GM19023 (cell line): ENCODE measurements at regions not wholly inside any gene's neighbourhood (a gene's known extent, or its start where the extent isn't known, plus 50 kb on each side); places are given as distances from the start of the nearest gene placed in this dataset.

ENCODE experiments used
- ATAC-seq: cut with Tn5 transposase; IDR thresholded peaks from one replicate; pipeline ENCODE4 v1.9.1; 2021; ENCODE audit warnings: mild to moderate bottlenecking, moderate library complexity; ENCODE audit not compliant: unreplicated experiment

- ATAC-seq, result no peak
These were observed 234.5 kb downstream of the PAX3 start for GRCh38 chr2:222064286-222064685.

DNA sequence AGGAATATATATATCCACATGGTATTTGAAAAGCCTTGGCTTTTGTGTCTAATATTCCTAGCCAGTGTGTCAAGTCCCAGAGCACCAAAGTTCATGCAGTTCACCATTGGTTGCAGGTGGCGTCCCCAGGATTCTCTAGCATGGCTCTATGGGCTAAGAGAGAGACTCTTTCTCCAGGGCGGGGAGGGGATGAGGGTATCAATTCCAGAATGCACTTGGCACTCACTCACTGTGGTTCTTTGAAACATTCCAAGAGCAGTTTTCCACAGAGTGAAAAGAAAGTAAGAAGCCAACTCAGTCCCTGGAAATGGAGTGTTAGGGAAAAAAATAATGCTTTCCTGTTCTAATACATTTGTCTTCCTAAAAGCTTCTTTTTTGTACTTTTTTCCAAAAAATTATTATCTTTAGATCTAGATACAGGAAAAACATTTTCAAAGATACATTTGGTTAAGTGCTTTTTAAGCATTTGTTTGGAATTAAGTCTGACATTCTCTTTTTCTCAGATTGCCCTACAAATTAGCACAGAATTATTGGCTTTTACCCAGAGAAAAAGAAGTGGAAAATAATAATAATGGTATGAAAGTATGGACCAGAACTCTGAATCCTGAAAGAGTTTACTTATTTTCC is 239.9 kb downstream of the PAX3 start:
- no peak for ATAC-seq

DNA sequence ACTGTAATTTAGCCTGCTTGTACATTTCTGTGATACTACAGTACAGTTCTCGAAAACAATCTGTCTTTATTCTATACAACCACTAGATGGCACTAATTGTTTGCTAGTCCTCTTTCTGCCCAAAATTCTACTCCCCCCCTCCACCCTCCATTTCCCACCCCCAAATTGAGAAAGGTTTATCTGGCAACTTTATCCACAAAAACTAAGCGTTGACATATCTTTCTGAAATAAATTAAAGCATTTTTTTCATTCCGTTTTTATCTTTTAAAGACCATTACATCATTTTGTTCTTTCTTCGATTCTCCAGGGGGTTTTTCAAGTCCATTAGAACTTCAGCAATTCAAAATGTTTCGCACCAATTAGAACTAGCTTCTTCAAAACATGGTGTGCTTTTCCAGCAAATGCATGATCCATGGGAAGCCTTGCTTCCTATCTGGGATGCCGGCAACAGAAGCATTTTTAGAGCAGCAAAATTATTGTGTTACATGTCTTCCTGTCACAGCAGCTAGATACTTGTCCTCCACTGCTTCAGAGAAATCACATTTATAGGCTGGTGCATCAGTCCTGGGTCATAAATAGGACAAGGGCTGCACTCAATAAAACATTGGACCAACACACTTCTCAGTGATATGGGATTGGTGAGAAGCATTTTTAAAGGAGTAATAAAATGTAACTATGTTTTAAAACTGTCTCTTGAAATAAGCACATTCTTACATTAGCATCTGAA is 241.3 kb downstream of the PAX3 start:
- no peak for ATAC-seq

DNA sequence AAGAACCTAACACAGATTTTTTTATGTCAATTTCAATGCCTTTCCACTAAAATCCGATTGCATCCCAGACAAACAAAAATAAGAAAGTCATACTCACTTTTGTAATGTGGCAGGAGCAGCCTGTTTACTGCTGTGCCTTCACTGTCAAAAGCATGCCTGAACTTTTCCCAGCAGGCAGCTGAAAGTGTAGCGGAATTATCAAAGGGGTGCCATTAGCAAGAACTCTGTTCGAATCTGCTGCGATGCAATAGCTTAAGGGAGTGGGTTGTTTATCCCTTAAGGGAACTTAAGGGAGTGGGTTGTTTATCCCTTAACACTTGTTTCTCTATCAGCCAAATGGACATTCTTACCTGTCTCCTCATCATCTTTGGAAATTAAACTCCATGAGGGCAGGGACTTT is 243.5 kb downstream of the PAX3 start:
- no peak for ATAC-seq

GRCh38 chr2:222054813-222055212 is 244.0 kb downstream of the PAX3 start:
- no peak for ATAC-seq

- ATAC-seq, result no peak
These were observed 245.8 kb downstream of the PAX3 start for GRCh38 chr2:222052934-222053367.

DNA sequence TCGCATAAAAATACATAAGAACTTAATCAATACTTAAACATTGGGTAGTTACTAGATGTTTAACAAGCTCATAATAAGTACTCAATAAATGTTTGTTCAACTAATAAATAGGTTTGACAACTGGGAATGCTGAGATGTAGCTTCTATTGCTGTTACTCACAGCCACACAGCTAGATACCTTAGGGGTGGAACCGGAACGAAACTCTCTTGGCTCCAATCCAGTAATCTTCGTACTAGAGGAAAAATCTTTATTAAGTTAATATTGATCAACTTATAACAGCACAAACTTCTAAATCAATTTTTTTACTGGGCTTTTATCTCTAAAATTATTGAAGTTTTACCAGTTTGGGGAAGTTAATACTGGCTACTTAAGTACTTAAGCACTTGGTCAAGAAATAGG is 247.8 kb downstream of the PAX3 start:
- ATAC-seq, result no peak

DNA sequence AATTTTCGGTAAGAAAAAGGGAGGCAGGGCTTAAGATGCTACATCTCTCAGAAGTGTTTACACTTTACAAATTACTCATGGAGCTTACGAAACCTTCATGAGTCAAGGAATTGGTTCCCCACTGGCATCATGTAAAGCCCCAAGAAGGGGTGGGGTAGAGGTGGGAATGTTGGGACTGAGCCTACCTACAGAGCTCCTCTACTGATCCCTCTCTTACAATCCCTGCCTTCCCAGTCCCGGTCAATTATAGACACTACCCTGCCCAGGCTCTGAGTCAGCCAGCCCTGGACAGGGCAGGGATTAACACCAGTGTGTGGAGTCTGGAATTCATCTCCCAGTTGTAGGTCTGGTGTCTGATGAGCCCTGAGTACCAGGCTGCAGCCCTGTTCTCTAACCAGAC is 248.9 kb downstream of the PAX3 start:
- no peak for ATAC-seq

DNA sequence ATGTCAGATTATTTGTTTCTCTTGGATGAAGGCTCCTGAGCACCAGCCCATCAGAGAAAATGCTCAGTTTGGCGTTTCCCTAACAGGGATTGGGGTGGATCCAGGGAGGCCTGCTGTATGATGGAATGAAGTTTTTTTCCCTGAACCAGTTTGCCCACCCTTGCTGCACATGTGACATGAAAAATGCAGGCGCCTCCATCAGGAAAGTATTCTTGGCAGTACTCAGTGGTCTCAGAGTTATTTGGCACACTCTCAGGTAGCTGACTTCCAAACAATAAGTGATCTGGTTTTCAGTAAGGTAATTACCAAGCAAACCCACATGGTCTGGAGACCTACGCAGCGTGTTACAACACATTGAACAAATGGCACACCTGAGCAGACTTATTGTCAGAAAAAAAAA is 254.9 kb downstream of the PAX3 start:
- ATAC-seq, result no peak

GRCh38 chr2:222042666-222043065 is 256.1 kb downstream of the PAX3 start:
- ATAC-seq, result no peak

GRCh38 chr2:222040333-222040732 is 258.5 kb downstream of the PAX3 start:
- no peak for ATAC-seq

- ATAC-seq, result no peak
These were observed 259.0 kb downstream of the PAX3 start for GRCh38 chr2:222039821-222040220.

- ATAC-seq, result no peak
These were observed 260.6 kb downstream of the PAX3 start for GRCh38 chr2:222038067-222038802.

DNA sequence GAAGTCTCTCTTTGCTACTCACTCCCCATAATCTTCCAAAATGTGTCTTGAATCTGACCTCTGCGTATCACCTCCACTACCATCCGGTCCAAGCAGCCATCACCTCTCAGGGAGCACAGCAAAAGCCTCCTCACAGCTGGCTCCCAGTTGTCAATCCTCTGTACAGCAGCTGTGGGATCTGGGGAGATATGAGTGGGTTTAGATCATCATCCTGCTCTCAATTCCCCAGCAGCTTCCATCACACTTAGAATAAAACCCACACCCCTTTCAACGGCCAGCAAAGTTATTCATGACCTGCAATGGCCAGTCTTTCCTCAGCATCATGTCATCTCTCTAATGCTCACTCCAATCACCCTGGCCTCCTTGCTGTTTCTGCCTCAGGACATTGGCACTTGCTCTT is 261.6 kb downstream of the PAX3 start:
- no peak for ATAC-seq

DNA sequence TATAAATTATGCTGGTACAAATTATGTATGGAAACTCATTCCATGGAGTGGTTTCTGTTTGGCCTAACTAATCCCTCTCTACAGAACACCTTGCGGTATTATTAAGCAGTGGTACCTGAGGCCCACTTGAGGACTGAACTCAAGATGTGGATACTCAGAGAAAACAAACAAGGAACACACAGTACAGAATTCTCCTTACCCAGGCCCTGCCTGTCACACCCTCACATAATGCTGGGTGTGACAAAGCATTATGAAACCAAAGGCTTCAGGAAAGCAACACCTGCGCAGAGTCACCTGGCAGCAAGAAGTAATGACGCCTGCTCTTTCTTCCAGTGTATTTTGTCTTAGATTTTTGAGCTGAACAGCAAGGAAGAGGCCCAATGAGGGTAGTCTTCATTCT is 264.7 kb downstream of the PAX3 start:
- ATAC-seq, result no peak

GRCh38 chr2:222033541-222033940 is 265.3 kb downstream of the PAX3 start:
- no peak for ATAC-seq

- ATAC-seq, result no peak
These were observed 272.9 kb downstream of the PAX3 start for GRCh38 chr2:222025881-222026271.

DNA sequence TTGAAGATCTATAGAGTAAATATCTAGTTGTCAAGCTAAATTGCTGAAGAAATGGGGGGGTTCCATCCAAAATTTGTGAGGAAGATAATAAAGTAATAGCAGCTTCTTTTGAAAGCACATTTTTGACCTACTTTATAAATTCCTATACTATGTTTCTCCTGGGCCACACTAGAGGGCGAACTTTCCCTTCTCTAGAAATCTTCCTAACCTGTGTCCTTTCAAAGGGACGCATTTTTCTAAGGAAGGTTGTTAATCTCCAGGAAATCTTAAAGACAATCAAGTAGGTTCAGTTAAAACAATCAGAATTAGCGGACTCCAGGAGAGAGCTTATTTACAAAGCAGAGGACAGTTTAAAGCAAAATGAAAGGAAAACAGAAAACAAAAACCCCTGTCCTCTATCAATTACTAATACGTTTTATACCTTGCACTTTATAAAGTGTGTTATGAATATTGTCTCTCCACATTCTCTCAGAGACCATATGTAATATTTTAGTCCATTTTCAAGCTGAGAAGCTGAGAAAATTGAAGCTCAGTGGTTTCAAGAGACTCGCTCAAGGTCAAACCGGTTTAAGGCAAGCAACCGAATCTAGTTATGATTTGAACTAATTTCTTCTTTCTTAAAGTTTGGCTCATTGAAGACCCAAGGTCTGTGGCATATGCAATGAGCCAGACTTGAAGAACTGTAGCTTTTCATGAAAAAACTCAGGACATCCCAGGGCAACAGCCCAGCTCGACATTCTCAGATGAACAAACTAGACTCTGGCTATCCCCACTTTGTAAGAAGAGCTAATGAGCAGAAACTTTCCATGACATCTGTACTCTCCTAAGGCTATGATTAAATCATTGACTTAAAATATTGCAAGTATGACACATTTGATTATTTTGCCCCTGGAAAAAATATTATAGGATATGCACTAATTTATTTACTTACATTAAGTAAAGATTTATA is 273.6 kb downstream of the PAX3 start:
- ATAC-seq, result no peak

- ATAC-seq, result no peak
These were observed 281.4 kb downstream of the PAX3 start for GRCh38 chr2:222017252-222017850.

DNA sequence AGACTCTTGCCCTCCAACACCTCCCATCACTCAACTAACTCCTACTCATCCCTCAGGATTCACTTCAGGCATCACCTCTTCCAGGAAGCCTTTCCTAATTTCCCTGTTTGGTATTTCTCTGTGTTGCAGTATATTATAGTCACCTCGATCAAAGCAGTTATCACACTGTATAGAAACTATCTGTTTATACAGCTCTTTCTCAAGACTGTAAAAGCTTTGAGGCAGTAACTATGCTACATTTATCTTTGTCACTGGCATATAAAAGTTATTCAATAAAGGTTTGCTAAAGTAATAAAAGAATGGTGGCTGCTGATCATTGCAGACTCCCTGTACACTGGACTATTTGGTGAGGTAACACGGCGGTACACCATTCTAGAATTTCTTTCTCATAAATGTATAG is 284.9 kb downstream of the PAX3 start:
- no peak for ATAC-seq

- ATAC-seq, result no peak
These were observed 298.5 kb downstream of the PAX3 start for GRCh38 chr2:222000326-222000725.
